Caco-2 (cell line): ENCODE measurements at regions not wholly inside any gene's neighbourhood (a gene's known extent, or its start where the extent isn't known, plus 50 kb on each side); places are given as distances from the start of the nearest gene placed in this dataset.
"Not testable (repeated sequence)": the region's sequence is repeated elsewhere in the genome, so short reads cannot be mapped to it uniquely, and the experiment has no call there.

Experiments used
- BruUV-seq: library from RNA; stranded (reverse); fragments of 400-500 nt; replicated peaks from 2 replicates; lab custom pipeline; 2021; lab: Mats Ljungman, UMichigan
- CTCF ChIA-PET: fragments of 300-600 bp; sonication (Branson Sonifier 250); formaldehyde crosslinking; loops from one replicate; lab custom pipeline; 2022; ENCODE audit warnings: antibody characterized with exemption; lab: Charles Lee
- POLR2A ChIA-PET: fragments of 300-600 bp; sonication (Branson Sonifier 250); formaldehyde crosslinking; loops from one replicate; lab custom pipeline; 2022; ENCODE audit warnings: antibody characterized with exemption; lab: Charles Lee
- DNase-seq, 2 experiments: peaks; one replicate each; pipeline versions ENCODE4 v3.0.0 to v3.0.0-alpha.2; 2020 to 2022
- H3K27me3 ChIP-seq: replicated peaks from 2 replicates; pipeline ENCODE4 v1.6.0; 2011; ENCODE audit warnings: low read length; ENCODE audit not compliant: control insufficient read depth, insufficient read depth
- H3K36me3 ChIP-seq: 2 replicates; pipeline ENCODE4 v1.5.1; 2011; ENCODE audit warnings: low read length; ENCODE audit not compliant: control insufficient read depth, insufficient read depth
- H3K4me1 ChIP-seq: fragments of 250-450 bp; sonication (Bioruptor Pico); 2 replicates; pipeline ENCODE4 v1.5.1; 2020; ENCODE audit warnings: mild to moderate bottlenecking
- H3K4me3 ChIP-seq: 2 replicates; pipeline ENCODE4 v1.5.1; 2011; ENCODE audit warnings: low read depth, mild to moderate bottlenecking, control low read depth, low read length
- H3K9me3 ChIP-seq: fragments of 250-450 bp; sonication (Bioruptor Pico); 2 replicates; pipeline ENCODE4 v1.5.1; 2020; ENCODE audit warnings: mild to moderate bottlenecking, moderate library complexity
- H3K27ac Mint-ChIP-seq: one replicate; pipeline ENCODE4 v1.8.0; 2022; ENCODE audit warnings: mixed read lengths; ENCODE audit not compliant: unreplicated experiment
- H3K27me3 Mint-ChIP-seq: one replicate; pipeline ENCODE4 v1.8.0; 2022; ENCODE audit warnings: mixed read lengths; ENCODE audit not compliant: insufficient read depth, unreplicated experiment
- H3K36me3 Mint-ChIP-seq: one replicate; pipeline ENCODE4 v1.8.0; 2022; ENCODE audit warnings: mild to moderate bottlenecking, mixed read lengths; ENCODE audit not compliant: insufficient read depth, unreplicated experiment
- H3K4me1 Mint-ChIP-seq: one replicate; pipeline ENCODE4 v1.8.0; 2022; ENCODE audit warnings: low read depth, mixed read lengths; ENCODE audit not compliant: unreplicated experiment
- H3K4me3 Mint-ChIP-seq: one replicate; pipeline ENCODE4 v1.8.0; 2022; ENCODE audit warnings: mild to moderate bottlenecking, moderate library complexity, mixed read lengths; ENCODE audit not compliant: unreplicated experiment
- H3K9me3 Mint-ChIP-seq: one replicate; pipeline ENCODE4 v1.8.0; 2022; ENCODE audit warnings: mixed read lengths; ENCODE audit not compliant: unreplicated experiment
- intact Hi-C: fragments of 100-400 bp; cut with micrococcal nuclease; formaldehyde crosslinking; loops from one replicate; pipeline ENCODE4 v1.10.0; 2022; ENCODE audit not compliant: unreplicated experiment
- TF ChIP-seq, protein P1 (sequence below), 2 experiments: fragments of 200-600 bp in 1 of 2; IDR thresholded peaks; 1 replicate in 1 of 2; 2 replicates in 1 of 2; pipeline versions ENCODE4 v1.5.1 to v1.8.0; 2011 to 2022; ENCODE audit warnings: antibody characterized with exemption in 1 of 2, control low read depth in 1 of 2, inconsistent platforms in 1 of 2, low read depth in 1 of 2, low read length in 1 of 2, mild to moderate bottlenecking in 1 of 2, moderate library complexity in 1 of 2; ENCODE audit not compliant: insufficient read depth in 1 of 2, severe bottlenecking in 1 of 2, unreplicated experiment in 1 of 2

GRCh38 chr1:90349510-90349909 is 354.6 kb downstream of the ZNF326 start:
- Mint-ChIP-seq H3K36me3 (no peaks in the 10 kb centered on the region), H3K27me3 (no peaks in the 10 kb centered on the region), H3K27ac (no peak overlapping the region), H3K9me3 (no peaks in the 10 kb centered on the region), H3K4me1 (no peaks in the 10 kb centered on the region), H3K4me3 (no peak overlapping the region)
- DNase-seq = no peak
- TF ChIP-seq, protein P1, sequence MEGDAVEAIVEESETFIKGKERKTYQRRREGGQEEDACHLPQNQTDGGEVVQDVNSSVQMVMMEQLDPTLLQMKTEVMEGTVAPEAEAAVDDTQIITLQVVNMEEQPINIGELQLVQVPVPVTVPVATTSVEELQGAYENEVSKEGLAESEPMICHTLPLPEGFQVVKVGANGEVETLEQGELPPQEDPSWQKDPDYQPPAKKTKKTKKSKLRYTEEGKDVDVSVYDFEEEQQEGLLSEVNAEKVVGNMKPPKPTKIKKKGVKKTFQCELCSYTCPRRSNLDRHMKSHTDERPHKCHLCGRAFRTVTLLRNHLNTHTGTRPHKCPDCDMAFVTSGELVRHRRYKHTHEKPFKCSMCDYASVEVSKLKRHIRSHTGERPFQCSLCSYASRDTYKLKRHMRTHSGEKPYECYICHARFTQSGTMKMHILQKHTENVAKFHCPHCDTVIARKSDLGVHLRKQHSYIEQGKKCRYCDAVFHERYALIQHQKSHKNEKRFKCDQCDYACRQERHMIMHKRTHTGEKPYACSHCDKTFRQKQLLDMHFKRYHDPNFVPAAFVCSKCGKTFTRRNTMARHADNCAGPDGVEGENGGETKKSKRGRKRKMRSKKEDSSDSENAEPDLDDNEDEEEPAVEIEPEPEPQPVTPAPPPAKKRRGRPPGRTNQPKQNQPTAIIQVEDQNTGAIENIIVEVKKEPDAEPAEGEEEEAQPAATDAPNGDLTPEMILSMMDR (IDR thresholded peaks at IDR 0.05; ENCODE audit: insufficient read depth in 1 of 2, low read depth in 1 of 2, low read length in 1 of 2, severe bottlenecking in 1 of 2, unreplicated experiment in 1 of 2) = no peak
- intact Hi-C loops = no loop called here
- H3K4me1 ChIP-seq = no peaks in the 10 kb centered on the region
- ChIA-PET POLR2A (no interaction called here), CTCF (no interaction called here)
- H3K4me3 ChIP-seq = no peak overlapping the region
- H3K36me3 ChIP-seq = no peaks in the 10 kb centered on the region
- H3K9me3 ChIP-seq = no peaks in the 10 kb centered on the region
- H3K27me3 ChIP-seq = no peaks in the 10 kb centered on the region
- no TSS peak for BruUV-seq

- H3K27ac Mint-ChIP-seq = no peak overlapping the region
- ChIA-PET CTCF (no interaction called here), POLR2A (no interaction called here)
- TF ChIP-seq, protein P1 (IDR thresholded peaks at IDR 0.05; ENCODE audit: insufficient read depth in 1 of 2, low read depth in 1 of 2, low read length in 1 of 2, severe bottlenecking in 1 of 2, unreplicated experiment in 1 of 2) = no peak
- no peak for DNase-seq
- H3K4me1 ChIP-seq = no peaks in the 10 kb centered on the region
- H3K4me1 Mint-ChIP-seq = no peaks in the 10 kb centered on the region
- H3K36me3 ChIP-seq = no peaks in the 10 kb centered on the region
- intact Hi-C loops = no loop called here
- H3K36me3 Mint-ChIP-seq = no peaks in the 10 kb centered on the region
- H3K27me3 ChIP-seq = no peaks in the 10 kb centered on the region
- H3K27me3 Mint-ChIP-seq = no peaks in the 10 kb centered on the region
- no peak overlapping the region for H3K4me3 ChIP-seq
- no TSS peak for BruUV-seq
- H3K4me3 Mint-ChIP-seq = no peak overlapping the region
- no peaks in the 10 kb centered on the region for H3K9me3 ChIP-seq
- H3K9me3 Mint-ChIP-seq = no peaks in the 10 kb centered on the region
Observed at GRCh38 chr1:90348934-90349333, 354.0 kb downstream of the ZNF326 start.

- H3K27me3 ChIP-seq, H3K4me1 ChIP-seq, H3K4me3 ChIP-seq, POLR2A ChIA-PET, BruUV-seq, H3K4me3 Mint-ChIP-seq, H3K27ac Mint-ChIP-seq, H3K9me3 ChIP-seq, intact Hi-C loops, H3K9me3 Mint-ChIP-seq, H3K27me3 Mint-ChIP-seq, H3K36me3 Mint-ChIP-seq, CTCF ChIA-PET, H3K4me1 Mint-ChIP-seq, DNase-seq, H3K36me3 ChIP-seq: not testable (repeated sequence)
Observed at GRCh38 chr1:90348459-90348858, 353.5 kb downstream of the ZNF326 start.

GRCh38 chr1:90347366-90347765 is 352.5 kb downstream of the ZNF326 start:
- TF ChIP-seq, protein P1 (IDR thresholded peaks at IDR 0.05; ENCODE audit: insufficient read depth in 1 of 2, low read depth in 1 of 2, low read length in 1 of 2, severe bottlenecking in 1 of 2, unreplicated experiment in 1 of 2) = no peak
- no peak overlapping the region for H3K4me3 ChIP-seq
- intact Hi-C loops = no loop called here
- no peaks in the 10 kb centered on the region for H3K4me1 Mint-ChIP-seq
- no peaks in the 10 kb centered on the region for H3K36me3 ChIP-seq
- no peaks in the 10 kb centered on the region for H3K9me3 Mint-ChIP-seq
- no peak overlapping the region for H3K27ac Mint-ChIP-seq
- CTCF ChIA-PET = no interaction called here
- no peaks in the 10 kb centered on the region for H3K36me3 Mint-ChIP-seq
- H3K9me3 ChIP-seq = no peaks in the 10 kb centered on the region
- DNase-seq = no peak
- no peaks in the 10 kb centered on the region for H3K4me1 ChIP-seq
- no peaks in the 10 kb centered on the region for H3K27me3 Mint-ChIP-seq
- POLR2A ChIA-PET = no interaction called here
- H3K27me3 ChIP-seq = no peaks in the 10 kb centered on the region
- no TSS peak for BruUV-seq
- no peak overlapping the region for H3K4me3 Mint-ChIP-seq
